Neural progenitor cell (in vitro differentiated cells): ENCODE measurements at regions not wholly inside any gene's neighbourhood (a gene's known extent, or its start where the extent isn't known, plus 50 kb on each side); places are given as distances from the start of the nearest gene placed in this dataset.

ENCODE experiments used
- DNase-seq: peaks from one replicate; pipeline ENCODE4 v3.0.0-alpha.2; 2016; ENCODE audit warnings: low spot score
- H2AFZ ChIP-seq: fragments of 200-600 bp; sonication (generic); replicated peaks from 2 replicates; pipeline ENCODE4 v1.6.1; 2016; ENCODE audit warnings: antibody characterized with exemption
- H3F3A ChIP-seq: fragments of 200-600 bp; sonication (generic); 2 replicates; pipeline ENCODE4 v1.6.1; 2016; ENCODE audit warnings: antibody characterized with exemption, low read depth
- H3K27ac ChIP-seq: fragments of 200-600 bp; sonication (generic); 2 replicates; pipeline ENCODE4 v1.5.1; 2016; ENCODE audit warnings: mild to moderate bottlenecking
- H3K27me3 ChIP-seq: fragments of 200-600 bp; sonication (generic); 2 replicates; pipeline ENCODE4 v1.6.1; 2016; ENCODE audit warnings: mild to moderate bottlenecking, moderate library complexity
- H3K36me3 ChIP-seq: fragments of 200-600 bp; sonication (generic); 2 replicates; pipeline ENCODE4 v1.5.1; 2016
- H3K4me1 ChIP-seq: fragments of 200-600 bp; sonication (generic); 2 replicates; pipeline ENCODE4 v1.6.1; 2016; ENCODE audit warnings: mixed run types
- H3K4me2 ChIP-seq: fragments of 200-600 bp; sonication (generic); 2 replicates; pipeline ENCODE4 v1.6.1; 2016
- H3K4me3 ChIP-seq: fragments of 200-600 bp; sonication (generic); 2 replicates; pipeline ENCODE4 v1.5.1; 2016
- H3K79me2 ChIP-seq: fragments of 200-600 bp; sonication (generic); 2 replicates; pipeline ENCODE4 v1.6.1; 2016; ENCODE audit warnings: low read depth
- H3K9ac ChIP-seq: fragments of 200-600 bp; sonication (generic); 2 replicates; pipeline ENCODE4 v1.6.1; 2016
- H3K9me3 ChIP-seq: fragments of 200-600 bp; sonication (generic); 2 replicates; pipeline ENCODE4 v1.5.1; 2016; ENCODE audit warnings: low read depth
- H4K20me1 ChIP-seq: fragments of 200-600 bp; sonication (generic); 2 replicates; pipeline ENCODE4 v1.6.1; 2016; ENCODE audit warnings: low read depth
- H3K27ac Mint-ChIP-seq: 3 replicates; pipeline ENCODE4 v1.8.0; 2021; ENCODE audit warnings: mixed read lengths
- H3K27me3 Mint-ChIP-seq: 2 replicates; pipeline ENCODE4 v1.8.0; 2022; ENCODE audit warnings: low read depth, mild to moderate bottlenecking, inconsistent platforms, moderate library complexity, mixed read lengths; ENCODE audit not compliant: insufficient read depth
- H3K36me3 Mint-ChIP-seq: 3 replicates; pipeline ENCODE4 v1.8.0; 2021; ENCODE audit warnings: mixed read lengths
- H3K4me1 Mint-ChIP-seq: 3 replicates; pipeline ENCODE4 v1.8.0; 2021; ENCODE audit warnings: mixed read lengths
- H3K4me3 Mint-ChIP-seq: 3 replicates; pipeline ENCODE4 v1.8.0; 2021; ENCODE audit warnings: mild to moderate bottlenecking, moderate library complexity, mixed read lengths
- H3K9me3 Mint-ChIP-seq: 3 replicates; pipeline ENCODE4 v1.8.0; 2020; ENCODE audit warnings: mixed read lengths
- EZH2 ChIP-seq: fragments of 200-600 bp; sonication (generic); IDR thresholded peaks from 2 replicates; pipeline ENCODE4 v1.6.1; 2017; ENCODE audit warnings: antibody characterized with exemption, mild to moderate bottlenecking, moderate library complexity
- EZH2phosphoT487 ChIP-seq: fragments of 200-600 bp; sonication (generic); IDR thresholded peaks from 2 replicates; pipeline ENCODE4 v1.6.1; 2017; ENCODE audit warnings: antibody characterized with exemption
- TF ChIP-seq, protein P1 (sequence below): fragments of 200-600 bp; sonication (generic); IDR thresholded peaks from 2 replicates; pipeline ENCODE4 v1.5.1; 2017; ENCODE audit warnings: antibody characterized with exemption, mild to moderate bottlenecking

DNA sequence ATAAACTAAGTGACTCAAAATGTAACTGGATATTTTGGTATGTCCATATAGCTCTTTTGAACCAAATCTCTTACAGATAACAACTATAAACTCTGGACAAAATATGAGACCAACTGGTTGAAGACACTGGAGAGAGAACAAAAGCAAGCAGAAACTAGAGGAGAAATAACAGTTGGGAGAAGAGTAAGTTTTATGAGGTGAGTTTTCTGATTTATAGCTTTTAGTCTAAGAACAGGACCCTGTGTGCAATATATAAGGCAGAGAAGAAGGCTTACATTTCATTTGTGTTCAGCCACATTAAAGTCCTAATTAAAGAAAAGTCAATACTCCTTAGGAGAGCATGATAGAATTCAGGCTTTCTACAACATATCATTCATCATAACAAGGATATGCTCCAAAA, 71.0 kb upstream of the AMOTL1 start:
- Mint-ChIP-seq H3K36me3 (no peaks in the 10 kb centered on the region), H3K27ac (no peak overlapping the region), H3K9me3 (no peaks in the 10 kb centered on the region), H3K4me1 (peaks cover 7% of the 10 kb centered on the region), H3K4me3 (no peak overlapping the region), H3K27me3 (no peaks in the 10 kb centered on the region)
- Histone ChIP-seq H3K4me2 (no peak overlapping the region), H2AFZ (no peak overlapping the region), H3K4me1 (peaks cover 11% of the 10 kb centered on the region), H3K79me2 (no peaks in the 10 kb centered on the region), H3K36me3 (no peaks in the 10 kb centered on the region), H3F3A (no peaks in the 10 kb centered on the region), H4K20me1 (no peaks in the 10 kb centered on the region), H3K27ac (no peak overlapping the region), H3K9ac (no peak overlapping the region), H3K27me3 (no peaks in the 10 kb centered on the region), H3K4me3 (no peak overlapping the region), H3K9me3 (no peaks in the 10 kb centered on the region)
- no peak for DNase-seq
- TF ChIP-seq EZH2: no peak
- no peak for TF ChIP-seq EZH2phosphoT487
- TF ChIP-seq, protein P1, sequence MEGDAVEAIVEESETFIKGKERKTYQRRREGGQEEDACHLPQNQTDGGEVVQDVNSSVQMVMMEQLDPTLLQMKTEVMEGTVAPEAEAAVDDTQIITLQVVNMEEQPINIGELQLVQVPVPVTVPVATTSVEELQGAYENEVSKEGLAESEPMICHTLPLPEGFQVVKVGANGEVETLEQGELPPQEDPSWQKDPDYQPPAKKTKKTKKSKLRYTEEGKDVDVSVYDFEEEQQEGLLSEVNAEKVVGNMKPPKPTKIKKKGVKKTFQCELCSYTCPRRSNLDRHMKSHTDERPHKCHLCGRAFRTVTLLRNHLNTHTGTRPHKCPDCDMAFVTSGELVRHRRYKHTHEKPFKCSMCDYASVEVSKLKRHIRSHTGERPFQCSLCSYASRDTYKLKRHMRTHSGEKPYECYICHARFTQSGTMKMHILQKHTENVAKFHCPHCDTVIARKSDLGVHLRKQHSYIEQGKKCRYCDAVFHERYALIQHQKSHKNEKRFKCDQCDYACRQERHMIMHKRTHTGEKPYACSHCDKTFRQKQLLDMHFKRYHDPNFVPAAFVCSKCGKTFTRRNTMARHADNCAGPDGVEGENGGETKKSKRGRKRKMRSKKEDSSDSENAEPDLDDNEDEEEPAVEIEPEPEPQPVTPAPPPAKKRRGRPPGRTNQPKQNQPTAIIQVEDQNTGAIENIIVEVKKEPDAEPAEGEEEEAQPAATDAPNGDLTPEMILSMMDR: no peak

DNA sequence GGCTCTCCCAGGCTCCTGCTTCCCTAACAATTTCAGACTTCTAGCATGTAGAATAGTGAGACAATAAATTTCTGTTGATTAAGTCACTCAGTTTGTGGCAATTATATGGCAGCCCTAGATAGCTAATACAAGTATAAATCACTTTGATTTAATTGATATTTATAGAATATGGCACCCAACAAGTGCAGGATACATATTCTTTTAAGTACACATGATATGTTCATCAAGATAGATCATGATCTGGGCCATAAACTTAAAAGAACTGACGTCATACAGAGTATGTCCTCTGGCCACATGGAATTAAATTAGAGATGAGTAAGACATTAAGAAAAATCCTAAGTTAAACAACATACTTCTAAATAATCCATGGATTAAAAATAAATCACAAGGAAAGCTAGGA, 67.5 kb upstream of the AMOTL1 start:
- H3K4me2 ChIP-seq: no peak overlapping the region
- no peak overlapping the region for H3K27ac Mint-ChIP-seq

DNA sequence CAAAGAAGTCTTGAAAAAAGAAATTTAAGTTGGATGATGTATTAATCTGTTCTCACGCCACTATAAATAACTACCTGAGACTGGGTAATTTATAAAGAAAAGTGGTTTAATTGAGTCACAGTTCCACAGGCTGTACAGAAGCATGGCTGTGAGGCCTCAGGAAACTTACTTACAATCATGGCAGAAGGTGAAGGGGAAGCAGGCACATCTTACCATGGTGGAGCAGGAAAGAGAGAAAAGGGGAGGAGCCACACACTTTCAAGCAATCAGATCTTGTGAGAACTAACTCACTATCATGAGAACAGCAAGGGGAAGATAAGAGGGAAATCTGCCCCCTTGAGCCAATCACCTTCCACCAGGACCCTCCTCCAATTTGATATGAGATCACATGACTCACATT, 65.7 kb upstream of the AMOTL1 start:
- H3K36me3 ChIP-seq: no peaks in the 10 kb centered on the region
- TF ChIP-seq, protein P1: no peak
- TF ChIP-seq EZH2: no peak
- TF ChIP-seq EZH2phosphoT487: no peak

More for the DNA sequence above, 67.5 kb upstream of the AMOTL1 start:
- H3K27ac ChIP-seq: no peak overlapping the region
- H3F3A ChIP-seq: no peaks in the 10 kb centered on the region
- H3K4me1 Mint-ChIP-seq: peaks cover 3% of the 10 kb centered on the region
- H3K36me3 Mint-ChIP-seq: no peaks in the 10 kb centered on the region
- no peaks in the 10 kb centered on the region for H3K79me2 ChIP-seq
- H2AFZ ChIP-seq: no peak overlapping the region
- H4K20me1 ChIP-seq: no peaks in the 10 kb centered on the region
- H3K9me3 Mint-ChIP-seq: no peaks in the 10 kb centered on the region
- no peak overlapping the region for H3K4me3 Mint-ChIP-seq
- TF ChIP-seq EZH2: no peak
- no peak for TF ChIP-seq EZH2phosphoT487
- TF ChIP-seq, protein P1: no peak
- H3K9ac ChIP-seq: no peak overlapping the region
- H3K4me1 ChIP-seq: no peaks in the 10 kb centered on the region
- no peaks in the 10 kb centered on the region for H3K27me3 Mint-ChIP-seq
- DNase-seq: no peak
- H3K4me3 ChIP-seq: no peak overlapping the region
- no peaks in the 10 kb centered on the region for H3K36me3 ChIP-seq
- H3K27me3 ChIP-seq: no peaks in the 10 kb centered on the region
- H3K9me3 ChIP-seq: no peaks in the 10 kb centered on the region

More for the DNA sequence above, 65.7 kb upstream of the AMOTL1 start:
- Mint-ChIP-seq H3K36me3 (no peaks in the 10 kb centered on the region), H3K9me3 (no peaks in the 10 kb centered on the region), H3K4me1 (peaks cover 12% of the 10 kb centered on the region), H3K27ac (no peak overlapping the region), H3K4me3 (no peak overlapping the region), H3K27me3 (no peaks in the 10 kb centered on the region)
- Histone ChIP-seq H3K79me2 (no peaks in the 10 kb centered on the region), H3K27ac (no peak overlapping the region), H3K9ac (no peak overlapping the region), H3K4me2 (no peak overlapping the region), H3K4me1 (no peaks in the 10 kb centered on the region), H4K20me1 (no peaks in the 10 kb centered on the region), H3K4me3 (no peak overlapping the region), H3F3A (no peaks in the 10 kb centered on the region), H3K27me3 (no peaks in the 10 kb centered on the region), H3K9me3 (no peaks in the 10 kb centered on the region), H2AFZ (no peak overlapping the region)
- DNase-seq: no peak
